UCSD-AML1 (cell line): ENCODE measurements at regions not wholly inside any gene's neighbourhood (a gene's known extent, or its start where the extent isn't known, plus 50 kb on each side); places are given as distances from the start of the nearest gene placed in this dataset.
"Not testable (repeated sequence)": the region's sequence is repeated elsewhere in the genome, so short reads cannot be mapped to it uniquely, and the experiment has no call there.

Experiments
- DNase-seq: peaks from one replicate; lab custom pipeline; 2025; ENCODE audit not compliant: unreplicated experiment; lab: John Stamatoyannopoulos, UW

GRCh38 chr2:12605366-12605765 is 111.4 kb upstream of the TRIB2 start:
- DNase-seq, result no peak

DNA sequence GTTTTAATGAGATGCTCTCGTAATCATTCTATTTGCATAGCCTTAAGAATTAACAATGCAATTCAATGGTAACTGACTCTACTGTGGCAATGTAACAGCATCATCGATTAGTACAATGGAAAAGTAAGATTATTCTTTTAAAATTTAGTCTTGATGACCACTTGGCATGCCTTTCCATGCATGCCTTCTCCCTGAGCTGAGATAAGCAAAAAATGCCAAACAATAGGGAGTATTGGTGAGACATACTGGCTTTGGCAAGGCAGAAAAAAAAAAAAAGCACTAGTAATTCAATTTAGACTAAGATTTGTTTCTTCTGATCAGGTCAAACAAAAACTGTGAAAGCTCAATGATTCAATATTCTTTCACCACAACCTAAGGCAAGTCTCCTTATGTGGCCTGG is 110.8 kb upstream of the TRIB2 start:
- no peak for DNase-seq

- no peak for DNase-seq
These were observed 110.2 kb upstream of the TRIB2 start for GRCh38 chr2:12606472-12607000.

- DNase-seq, result no peak
These were observed 108.8 kb upstream of the TRIB2 start for GRCh38 chr2:12607971-12608370.

- no peak for DNase-seq
These were observed 106.4 kb upstream of the TRIB2 start for GRCh38 chr2:12610314-12610713.

DNA sequence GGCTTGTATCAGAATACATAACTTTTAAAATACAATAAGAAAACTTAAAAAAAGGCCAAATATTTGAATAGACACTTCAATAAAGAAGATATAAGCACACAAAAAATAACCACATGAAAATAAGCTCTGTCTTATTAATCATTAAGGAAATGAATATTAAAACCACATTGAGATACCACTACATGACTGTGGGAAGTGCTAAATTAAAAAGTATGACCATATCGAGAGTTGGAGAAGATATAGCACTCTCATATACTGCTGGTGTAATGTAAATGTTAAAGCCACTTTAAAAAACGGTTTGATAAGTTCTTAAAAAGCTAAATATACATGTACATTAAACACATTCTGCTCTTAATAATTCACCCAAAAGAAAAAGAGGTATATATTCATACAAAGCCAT is 104.6 kb upstream of the TRIB2 start:
- DNase-seq, result no peak

DNA sequence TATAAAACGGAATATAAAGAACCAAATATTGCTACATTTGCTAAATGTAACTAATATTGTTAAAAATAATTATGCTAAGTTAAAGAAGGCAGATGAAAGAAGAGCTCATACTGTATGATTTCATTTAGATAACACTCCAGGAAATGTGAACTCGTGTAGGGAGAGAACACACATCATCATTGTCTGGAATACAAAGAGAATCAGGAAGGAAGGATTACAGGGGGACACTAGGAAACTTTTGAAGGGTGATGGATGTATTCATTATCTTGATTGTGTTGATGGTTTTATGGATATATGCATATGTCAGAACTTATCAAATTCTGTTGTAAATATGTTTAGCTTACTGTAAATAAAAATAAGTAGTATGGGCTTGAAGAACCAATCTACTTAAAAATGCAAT is 104.1 kb upstream of the TRIB2 start:
- no peak for DNase-seq

DNA sequence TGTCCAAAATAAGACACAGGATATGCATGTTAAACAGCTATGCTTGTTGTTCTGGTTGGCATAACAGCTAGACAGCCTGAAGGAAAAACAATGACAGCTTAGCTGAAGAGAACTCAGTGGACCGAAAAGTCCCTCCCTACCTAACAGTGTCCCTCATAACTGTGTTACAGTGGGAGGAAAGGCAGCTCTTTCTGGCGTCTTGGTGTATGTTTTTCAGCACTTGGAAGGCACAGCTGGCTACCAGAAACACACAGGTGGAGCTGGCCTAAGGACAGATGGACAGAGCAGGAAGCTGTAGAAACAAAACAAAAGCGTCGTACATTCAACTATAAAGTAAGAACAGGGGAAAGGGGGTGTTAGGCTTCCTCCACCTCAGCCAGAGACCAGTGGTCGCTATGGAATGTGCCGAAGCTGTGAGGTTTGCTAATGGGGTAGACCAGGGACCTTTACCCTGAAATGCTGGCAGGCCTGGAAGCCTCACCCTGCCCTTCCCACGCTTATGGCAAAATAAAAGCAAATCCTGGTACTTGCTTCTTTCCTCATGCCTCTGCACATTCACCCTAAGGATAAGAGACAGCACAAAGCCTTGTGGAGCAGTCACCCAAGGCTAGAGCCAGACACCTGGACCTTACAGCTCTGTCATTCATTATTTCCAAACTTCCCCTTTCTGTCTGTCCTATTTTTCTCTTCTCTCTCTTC is 103.5 kb upstream of the TRIB2 start:
- no peak for DNase-seq

DNA sequence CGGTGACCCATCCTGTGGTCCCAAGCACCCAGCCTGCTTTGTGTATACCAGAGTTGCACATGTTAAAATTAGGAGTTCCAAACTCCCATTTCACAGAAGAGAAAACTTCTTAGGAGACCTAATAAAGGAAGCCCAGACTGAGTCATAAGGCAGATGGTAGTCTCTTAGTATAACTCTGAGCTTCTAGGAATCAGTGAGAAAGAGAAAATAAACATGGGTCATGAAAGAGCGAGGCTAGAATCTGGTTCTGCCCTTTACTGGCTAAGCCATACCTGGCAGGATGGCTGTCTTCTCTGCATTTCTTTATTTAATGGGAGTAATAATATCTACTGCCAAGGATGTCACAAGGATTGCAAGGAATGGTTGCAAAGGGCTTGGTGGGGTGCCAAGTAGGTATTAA is 101.2 kb upstream of the TRIB2 start:
- no peak for DNase-seq

GRCh38 chr2:12616456-12617156 is 100.1 kb upstream of the TRIB2 start:
- no peak for DNase-seq

DNA sequence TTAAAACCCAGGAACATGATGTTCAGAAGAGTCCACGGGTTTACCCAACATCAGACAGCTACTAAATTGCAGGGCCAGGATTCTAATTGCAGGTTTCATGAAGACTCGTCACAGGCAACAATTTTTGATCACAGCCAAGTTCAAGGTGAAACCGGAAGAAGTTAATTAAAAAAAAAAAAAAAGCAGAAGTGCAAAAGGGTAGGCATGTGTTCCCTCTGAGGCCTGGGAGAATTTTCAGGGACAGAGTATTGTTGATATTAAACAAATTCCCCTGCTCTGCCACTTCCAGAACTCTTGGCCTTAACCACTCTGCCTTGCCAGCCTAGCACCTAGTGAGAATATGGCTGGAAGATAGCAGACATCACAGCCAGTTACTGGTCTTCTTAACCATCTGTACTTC is 99.4 kb upstream of the TRIB2 start:
- DNase-seq, result no peak

- DNase-seq, result no peak
These were observed 98.9 kb upstream of the TRIB2 start for GRCh38 chr2:12617853-12618252.

DNA sequence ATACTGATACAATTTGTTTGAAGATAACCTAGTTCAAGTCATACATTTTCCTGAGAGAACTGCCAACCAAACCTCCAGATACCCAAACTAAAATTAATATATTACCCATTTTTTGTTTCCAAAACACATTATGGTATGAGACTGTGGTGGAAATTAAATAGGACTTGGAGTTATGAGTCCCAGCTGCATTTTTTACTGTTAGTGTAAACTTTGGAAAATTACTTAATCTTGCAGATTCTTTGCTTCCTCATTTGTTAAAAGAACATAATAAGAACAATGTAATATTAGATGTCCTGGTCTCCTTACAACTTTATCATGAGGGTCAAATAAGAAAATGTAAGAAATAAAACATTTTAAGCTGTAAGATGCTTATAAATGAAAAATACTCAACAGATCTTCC is 98.2 kb upstream of the TRIB2 start:
- DNase-seq, result no peak

DNA sequence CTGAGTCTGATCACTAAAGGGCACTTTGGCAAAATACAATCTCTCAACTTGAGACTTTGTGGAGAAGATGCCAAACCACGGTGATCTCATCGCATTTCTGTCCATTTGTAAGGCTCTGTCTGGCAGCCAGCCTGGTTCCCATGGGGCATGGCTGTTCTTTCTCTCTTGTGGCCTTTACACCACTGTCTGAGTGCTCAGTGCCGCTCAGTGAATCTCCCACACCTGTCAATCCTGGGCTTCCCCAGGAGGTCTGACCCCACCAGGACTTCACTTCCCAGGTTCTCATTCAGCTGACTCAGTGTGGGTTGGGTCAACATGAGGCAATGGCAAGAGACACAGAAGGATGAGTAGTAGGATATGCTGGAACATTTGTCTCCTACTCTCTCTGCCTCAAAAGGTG is 96.8 kb upstream of the TRIB2 start:
- no peak for DNase-seq

GRCh38 chr2:12620759-12621158 is 96.0 kb upstream of the TRIB2 start:
- DNase-seq, result no peak

DNA sequence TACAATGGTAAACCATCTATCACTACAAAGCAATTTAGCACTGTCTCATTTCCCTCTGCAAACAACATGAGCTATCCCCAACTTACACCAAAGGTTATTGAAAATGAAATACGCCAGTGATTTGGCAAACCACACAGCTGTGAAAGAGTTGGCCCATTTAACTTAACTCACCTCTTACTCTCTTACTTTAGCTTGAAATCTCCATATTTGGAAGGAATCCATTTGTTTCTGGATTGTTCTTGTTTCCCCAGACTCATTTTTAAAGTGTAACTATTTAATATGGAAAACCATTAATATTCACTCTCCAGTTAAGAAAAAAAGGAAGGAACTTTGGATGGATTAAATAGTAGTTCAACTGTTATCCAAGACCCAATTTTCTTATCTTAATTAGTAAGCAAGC is 93.7 kb upstream of the TRIB2 start:
- DNase-seq, result no peak

- DNase-seq, result no peak
These were observed 92.4 kb upstream of the TRIB2 start for GRCh38 chr2:12624384-12624783.

DNA sequence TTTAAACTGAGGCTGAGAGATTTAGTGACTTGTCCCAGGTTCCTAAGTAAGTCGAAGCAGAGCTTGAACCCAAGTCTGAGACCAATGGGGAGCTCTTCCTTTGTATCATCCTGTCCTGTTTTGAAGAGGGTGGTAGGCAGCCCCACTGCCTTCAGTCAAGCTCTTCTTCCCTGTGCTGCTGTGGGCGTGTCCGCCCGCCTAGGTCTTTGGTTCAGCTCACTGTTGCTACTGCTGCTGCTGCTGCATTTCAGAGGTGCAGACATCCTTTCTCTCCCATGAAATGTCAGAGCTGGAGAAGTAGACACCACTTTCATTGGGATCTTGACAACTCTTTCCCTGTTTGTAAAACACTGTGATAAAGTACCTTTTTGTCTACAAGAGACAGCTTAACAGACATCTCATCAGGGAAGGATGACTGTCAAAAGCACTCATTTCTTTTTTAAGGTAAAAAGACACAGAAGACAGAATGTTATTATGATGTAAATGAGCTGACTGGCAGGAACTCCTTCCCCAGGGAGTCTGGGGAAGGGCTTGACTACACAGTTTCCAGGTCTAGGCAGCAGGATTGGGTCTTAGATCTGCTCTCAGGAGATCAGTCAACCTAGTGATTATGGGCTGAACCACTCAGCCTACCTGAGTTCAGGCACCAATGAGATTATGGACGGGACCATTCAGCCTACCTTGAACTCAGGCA is 91.7 kb upstream of the TRIB2 start:
- DNase-seq, result no peak

- not testable (repeated sequence) for DNase-seq
These were observed 88.2 kb upstream of the TRIB2 start for GRCh38 chr2:12628541-12628940.

DNA sequence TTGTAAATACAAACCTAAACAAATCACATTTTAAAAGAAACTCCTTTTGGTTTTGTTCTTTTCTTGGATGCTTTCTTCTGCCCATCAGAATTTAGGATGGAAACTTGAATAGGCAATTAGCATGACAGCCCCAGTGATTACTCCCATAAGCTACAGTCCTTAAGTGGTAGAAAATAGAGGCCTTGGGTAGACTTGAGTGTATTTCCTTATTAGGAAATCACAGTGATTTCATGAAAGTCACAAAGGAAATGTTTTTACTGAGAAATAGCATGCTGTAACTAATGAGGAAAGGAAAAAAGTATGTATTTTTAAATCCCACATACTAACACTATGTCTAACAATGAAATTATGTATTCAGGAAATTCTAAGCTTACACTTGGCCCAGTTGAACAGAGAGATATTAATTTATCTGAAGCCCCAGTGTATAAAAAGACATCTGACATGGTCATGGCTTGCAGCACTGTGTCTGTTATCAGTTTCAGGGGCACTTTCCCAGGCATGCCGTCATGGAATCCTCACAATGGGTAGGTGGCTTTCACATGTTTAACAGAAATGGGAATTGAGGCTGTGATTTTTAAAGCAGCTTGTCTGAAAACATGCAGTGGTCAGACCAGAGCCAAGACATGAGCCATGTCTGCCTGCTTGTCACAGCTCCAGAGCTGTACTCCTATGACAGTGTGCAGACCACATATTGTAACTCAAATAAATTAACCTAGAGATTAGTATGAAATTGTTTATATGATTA is 79.7 kb upstream of the TRIB2 start:
- DNase-seq, result no peak

GRCh38 chr2:12637754-12638153 is 79.0 kb upstream of the TRIB2 start:
- DNase-seq, result no peak
